ENCODE measurements at regions not wholly inside any gene's neighbourhood (a gene's known extent, or its start where the extent isn't known, plus 50 kb on each side); places are given as distances from the start of the nearest gene placed in this dataset.

- no peak overlapping the region for H3K9ac ChIP-seq (ENCODE audit: extremely low read depth, insufficient read length, low read length)
Observed at GRCh38 chr7:56493196-56493595, 377.0 kb upstream of the NUPR2 start.

More at GRCh38 chr7:56493196-56493595, 377.0 kb upstream of the NUPR2 start:
- DNase-seq, result no peak
- no peak overlapping the region for H3K18ac ChIP-seq (ENCODE audit: insufficient read length, low read depth, low read length)
- WGBS (ENCODE audit: extremely low coverage, insufficient read length, low lambda C conversion rate), result no CpG with 5 or more reads among the region's 4 CpGs
- Mint-ChIP-seq H3K4me1 (no peaks in the 10 kb centered on the region), H3K27me3 (ENCODE audit: low read depth) (peaks cover 3% of the 10 kb centered on the region; the same call in 1 of the 2 replicates), H3K9me3 (peaks cover 89 to 90% of the 10 kb centered on the region in 2 experiments), H3K36me3 (ENCODE audit: insufficient read depth in 1 of 3, low read depth in 3 of 3) (peaks cover 4 to 23% (median 11%) of the 10 kb centered on the region in 3 experiments; a peak in 6 of 7 replicates), H3K4me3 (no peak overlapping the region), H3K27ac (no peak overlapping the region)
- no peak overlapping the region for H2BK12ac ChIP-seq (ENCODE audit: insufficient read length, low read depth, low read length)
- H3K4ac ChIP-seq (ENCODE audit: low read depth, low read length), result no peak overlapping the region
- H3K27ac ChIP-seq (ENCODE audit: insufficient read length, low read depth, low read length), result no peak overlapping the region
- no peaks in the 10 kb centered on the region for H4K20me1 ChIP-seq (ENCODE audit: control insufficient read depth, insufficient read depth, insufficient read length)
- H3T11ph ChIP-seq (ENCODE audit: low read length), result no peak overlapping the region
- no peak overlapping the region for H2BK5ac ChIP-seq (ENCODE audit: insufficient read length, low read length)
- no peaks in the 10 kb centered on the region for H3K79me2 ChIP-seq (ENCODE audit: insufficient read depth, low read length)
- H3K56ac ChIP-seq (ENCODE audit: insufficient read length, low read depth, low read length), result no peak overlapping the region
- H2AFZ ChIP-seq (ENCODE audit: low read length), result no peak overlapping the region
- H4K91ac ChIP-seq (ENCODE audit: insufficient read length, low read depth, low read length), result no peak overlapping the region
- no peak overlapping the region for H2AK5ac ChIP-seq (ENCODE audit: insufficient read length, low read length)
- no peaks in the 10 kb centered on the region for H3K4me1 ChIP-seq (ENCODE audit: insufficient read depth, low read length)
- no peak overlapping the region for H4K5ac ChIP-seq (ENCODE audit: insufficient read length, low read depth, low read length)
- H3K27me3 ChIP-seq (ENCODE audit: insufficient read depth, low read length), result no peaks in the 10 kb centered on the region
- H2BK20ac ChIP-seq (ENCODE audit: low read depth, low read length, poor library complexity, severe bottlenecking), result no peak overlapping the region
- H4K8ac ChIP-seq (replicated peaks; ENCODE audit: insufficient read length, low read depth, low read length), result no peak overlapping the region
- H2BK120ac ChIP-seq (ENCODE audit: low read depth, low read length, poor library complexity, severe bottlenecking), result no peak overlapping the region
- no peak overlapping the region for H3K23ac ChIP-seq (ENCODE audit: insufficient read length, low read depth, low read length)
- TF ChIP-seq, protein P1, sequence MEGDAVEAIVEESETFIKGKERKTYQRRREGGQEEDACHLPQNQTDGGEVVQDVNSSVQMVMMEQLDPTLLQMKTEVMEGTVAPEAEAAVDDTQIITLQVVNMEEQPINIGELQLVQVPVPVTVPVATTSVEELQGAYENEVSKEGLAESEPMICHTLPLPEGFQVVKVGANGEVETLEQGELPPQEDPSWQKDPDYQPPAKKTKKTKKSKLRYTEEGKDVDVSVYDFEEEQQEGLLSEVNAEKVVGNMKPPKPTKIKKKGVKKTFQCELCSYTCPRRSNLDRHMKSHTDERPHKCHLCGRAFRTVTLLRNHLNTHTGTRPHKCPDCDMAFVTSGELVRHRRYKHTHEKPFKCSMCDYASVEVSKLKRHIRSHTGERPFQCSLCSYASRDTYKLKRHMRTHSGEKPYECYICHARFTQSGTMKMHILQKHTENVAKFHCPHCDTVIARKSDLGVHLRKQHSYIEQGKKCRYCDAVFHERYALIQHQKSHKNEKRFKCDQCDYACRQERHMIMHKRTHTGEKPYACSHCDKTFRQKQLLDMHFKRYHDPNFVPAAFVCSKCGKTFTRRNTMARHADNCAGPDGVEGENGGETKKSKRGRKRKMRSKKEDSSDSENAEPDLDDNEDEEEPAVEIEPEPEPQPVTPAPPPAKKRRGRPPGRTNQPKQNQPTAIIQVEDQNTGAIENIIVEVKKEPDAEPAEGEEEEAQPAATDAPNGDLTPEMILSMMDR (conservative IDR thresholded peaks at IDR 0.05), result no peak
- no peak overlapping the region for H3K4me2 ChIP-seq (ENCODE audit: insufficient read depth, insufficient read length, low read length)
- no peaks in the 10 kb centered on the region for H3K23me2 ChIP-seq (ENCODE audit: insufficient read length, low read depth, low read length, poor library complexity, severe bottlenecking)
- no peaks in the 10 kb centered on the region for H3K79me1 ChIP-seq (ENCODE audit: insufficient read depth, low read depth, low read length, poor library complexity, severe bottlenecking)
- H3K9me3 ChIP-seq (ENCODE audit: control insufficient read depth, low read depth, low read length), result peaks cover 84% of the 10 kb centered on the region
- no peak overlapping the region for H3K14ac ChIP-seq (ENCODE audit: insufficient read depth, low read length)
- H2BK15ac ChIP-seq (ENCODE audit: low read depth, low read length), result no peak overlapping the region

Data from H9 (cell line).